CD14-positive monocyte (primary cell): ENCODE measurements at regions not wholly inside any gene's neighbourhood (a gene's known extent, or its start where the extent isn't known, plus 50 kb on each side); places are given as distances from the start of the nearest gene placed in this dataset.

Experiments
- DNase-seq, 3 donors: peaks; one replicate each; pipeline ENCODE4 v3.0.0-alpha.2; 2011 to 2022
- H2AFZ ChIP-seq: 2 replicates; pipeline ENCODE4 v1.6.0; 2012; ENCODE audit warnings: mild to moderate bottlenecking, low read depth, low read length, inconsistent platforms; ENCODE audit not compliant: insufficient read depth, poor library complexity, severe bottlenecking
- H3K27ac ChIP-seq, 2 donors: 1 replicate in 1 of 2; 2 replicates in 1 of 2; pipeline ENCODE4 v1.5.1; 2012 to 2013; ENCODE audit warnings: low read length in 2 of 2, control low read depth in 1 of 2, inconsistent platforms in 1 of 2, low read depth in 1 of 2, mild to moderate bottlenecking in 1 of 2
- H3K27me3 ChIP-seq, 2 donors: one replicate each; pipeline versions ENCODE4 v1.6.0 to v1.6.1; 2011 to 2013; ENCODE audit warnings: low read length in 2 of 2; ENCODE audit not compliant: control insufficient read depth in 2 of 2, insufficient read depth in 2 of 2
- H3K36me3 ChIP-seq, 2 donors: replicated peaks in 1 of 2; 1 replicate in 1 of 2; 2 replicates in 1 of 2; pipeline versions ENCODE4 v1.5.1 to v1.6.1; 2012 to 2013; ENCODE audit warnings: low read length in 2 of 2, control low read depth in 1 of 2, inconsistent platforms in 1 of 2, mild to moderate bottlenecking in 1 of 2; ENCODE audit not compliant: insufficient read depth in 2 of 2, control insufficient read depth in 1 of 2
- H3K4me1 ChIP-seq, 2 donors: 1 replicate in 1 of 2; 2 replicates in 1 of 2; pipeline versions ENCODE4 v1.5.1 to v1.6.1; 2012 to 2013; ENCODE audit warnings: low read length in 2 of 2, control low read depth in 1 of 2, inconsistent platforms in 1 of 2, mild to moderate bottlenecking in 1 of 2, moderate library complexity in 1 of 2; ENCODE audit not compliant: insufficient read depth in 2 of 2, control insufficient read depth in 1 of 2
- H3K4me2 ChIP-seq: replicated peaks from 2 replicates; pipeline ENCODE3; 2012; ENCODE audit warnings: low read length, moderate library complexity, mild to moderate bottlenecking; ENCODE audit not compliant: poor library complexity, severe bottlenecking; ENCODE audit errors: extremely low read depth
- H3K4me3 ChIP-seq, 3 experiments: fragments of 200-600 bp in 1 of 3; sonication (generic) in 1 of 3; replicated peaks in 1 of 3; 1 replicate in 2 of 3; 2 replicates in 1 of 3; pipeline ENCODE4 v1.5.1; 2011 to 2013; ENCODE audit warnings: low read length in 3 of 3, mild to moderate bottlenecking in 3 of 3, control low read depth in 2 of 3, low read depth in 2 of 3, inconsistent platforms in 1 of 3, moderate library complexity in 1 of 3
- H3K79me2 ChIP-seq: 2 replicates; pipeline ENCODE4 v1.6.0; 2012; ENCODE audit warnings: mild to moderate bottlenecking, control low read depth, inconsistent platforms, low read length, moderate library complexity; ENCODE audit not compliant: insufficient read depth
- H3K9ac ChIP-seq: 2 replicates; pipeline ENCODE4 v1.6.0; 2017; ENCODE audit warnings: low read length, mild to moderate bottlenecking; ENCODE audit not compliant: insufficient read depth, poor library complexity, severe bottlenecking
- H3K9me3 ChIP-seq, 2 donors: replicated peaks in 1 of 2; 1 replicate in 1 of 2; 2 replicates in 1 of 2; pipeline versions ENCODE4 v1.5.1 to v1.6.1; 2012 to 2013; ENCODE audit warnings: low read length in 2 of 2, control low read depth in 1 of 2; ENCODE audit not compliant: control insufficient read depth in 1 of 2, insufficient read depth in 1 of 2
- H4K20me1 ChIP-seq: 2 replicates; pipeline ENCODE4 v1.6.0; 2012; ENCODE audit warnings: mild to moderate bottlenecking, low read length, control low read depth, moderate library complexity; ENCODE audit not compliant: insufficient read depth
- H3K27ac Mint-ChIP-seq, 7 donors: one replicate each; pipeline ENCODE4 v1.8.0; 2020; ENCODE audit warnings: mild to moderate bottlenecking in 7 of 7, mixed read lengths in 7 of 7, moderate library complexity in 6 of 7, inconsistent platforms in 2 of 7
- H3K27me3 Mint-ChIP-seq, 3 donors: one replicate each; pipeline ENCODE4 v1.8.0; 2021 to 2022; ENCODE audit warnings: low read depth in 3 of 3, mild to moderate bottlenecking in 3 of 3, mixed read lengths in 3 of 3, moderate library complexity in 3 of 3, inconsistent platforms in 1 of 3
- H3K36me3 Mint-ChIP-seq, 2 donors: one replicate each; pipeline ENCODE4 v1.8.0; 2020; ENCODE audit warnings: mixed read lengths in 2 of 2, inconsistent platforms in 1 of 2, mild to moderate bottlenecking in 1 of 2
- H3K4me1 Mint-ChIP-seq: one replicate; pipeline ENCODE4 v1.8.0; 2020; ENCODE audit warnings: mild to moderate bottlenecking, mixed read lengths
- H3K4me3 Mint-ChIP-seq, 2 donors: one replicate each; pipeline ENCODE4 v1.8.0; 2020; ENCODE audit warnings: mild to moderate bottlenecking in 2 of 2, mixed read lengths in 2 of 2, moderate library complexity in 1 of 2
- H3K9me3 Mint-ChIP-seq, 7 donors: one replicate each; pipeline ENCODE4 v1.8.0; 2020 to 2022; ENCODE audit warnings: mixed read lengths in 7 of 7, mild to moderate bottlenecking in 6 of 7, moderate library complexity in 6 of 7, inconsistent platforms in 2 of 7
- WGBS: methylation state at CpG from one replicate; pipeline ENCODE4 v1.1.5; 2013; ENCODE audit warnings: missing lambda C conversion rate; ENCODE audit not compliant: insufficient coverage; 5-methylcytosine and 5-hydroxymethylcytosine counted together
- intact Hi-C, 2 donors: fragments of 100-400 bp; cut with micrococcal nuclease; formaldehyde crosslinking; loops; one replicate each; pipeline versions ENCODE4 v1.15.0 to v1.15.1; 2023
- TF ChIP-seq, protein P1 (sequence below): fragments of 200-600 bp; IDR thresholded peaks from one replicate; pipeline ENCODE4 v1.8.0; 2022; ENCODE audit warnings: antibody characterized with exemption, mild to moderate bottlenecking

DNA sequence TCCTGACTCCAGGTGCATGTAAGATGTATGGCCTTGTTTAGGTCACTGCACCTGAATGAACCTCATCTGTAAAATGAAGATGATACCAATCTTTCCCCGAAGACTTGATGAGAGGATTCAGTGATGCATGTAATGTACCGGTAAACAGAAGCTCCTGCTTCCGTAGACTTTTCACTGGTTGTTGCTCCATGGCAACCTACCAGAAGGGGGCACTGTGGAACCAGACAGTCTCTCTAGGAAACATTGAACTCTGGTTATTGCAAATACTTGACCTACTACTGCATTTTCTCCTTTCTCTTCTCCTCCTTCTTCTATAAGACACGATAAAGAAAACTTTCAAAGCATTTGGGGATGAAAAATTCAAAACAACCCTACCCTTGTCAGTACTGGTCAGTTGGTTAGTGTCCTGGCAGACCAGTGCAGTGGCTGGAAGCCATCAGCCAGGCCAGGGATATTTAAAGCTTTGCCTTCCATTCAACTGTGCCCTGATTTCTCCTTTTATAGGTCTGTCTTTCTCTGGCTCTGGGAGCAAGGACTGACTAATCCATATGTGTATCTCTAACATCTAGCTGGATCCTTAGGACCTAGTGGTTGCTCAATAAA is 667.4 kb upstream of the SALL1 start:
- intact Hi-C loops = no loop called here
- TF ChIP-seq, protein P1, sequence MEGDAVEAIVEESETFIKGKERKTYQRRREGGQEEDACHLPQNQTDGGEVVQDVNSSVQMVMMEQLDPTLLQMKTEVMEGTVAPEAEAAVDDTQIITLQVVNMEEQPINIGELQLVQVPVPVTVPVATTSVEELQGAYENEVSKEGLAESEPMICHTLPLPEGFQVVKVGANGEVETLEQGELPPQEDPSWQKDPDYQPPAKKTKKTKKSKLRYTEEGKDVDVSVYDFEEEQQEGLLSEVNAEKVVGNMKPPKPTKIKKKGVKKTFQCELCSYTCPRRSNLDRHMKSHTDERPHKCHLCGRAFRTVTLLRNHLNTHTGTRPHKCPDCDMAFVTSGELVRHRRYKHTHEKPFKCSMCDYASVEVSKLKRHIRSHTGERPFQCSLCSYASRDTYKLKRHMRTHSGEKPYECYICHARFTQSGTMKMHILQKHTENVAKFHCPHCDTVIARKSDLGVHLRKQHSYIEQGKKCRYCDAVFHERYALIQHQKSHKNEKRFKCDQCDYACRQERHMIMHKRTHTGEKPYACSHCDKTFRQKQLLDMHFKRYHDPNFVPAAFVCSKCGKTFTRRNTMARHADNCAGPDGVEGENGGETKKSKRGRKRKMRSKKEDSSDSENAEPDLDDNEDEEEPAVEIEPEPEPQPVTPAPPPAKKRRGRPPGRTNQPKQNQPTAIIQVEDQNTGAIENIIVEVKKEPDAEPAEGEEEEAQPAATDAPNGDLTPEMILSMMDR = peak; percentile 23
- Histone ChIP-seq H3K4me1 (no peaks in the 10 kb centered on the region), H3K27ac (no peak overlapping the region), H4K20me1 (no peaks in the 10 kb centered on the region), H3K36me3 (no peaks in the 10 kb centered on the region), H3K9ac (no peak overlapping the region), H3K9me3 (no peaks in the 10 kb centered on the region), H3K4me3 (no peak overlapping the region), H3K27me3 (no peaks in the 10 kb centered on the region), H3K4me2 (no peak overlapping the region), H2AFZ (no peak overlapping the region), H3K79me2 (no peaks in the 10 kb centered on the region)
- peaks cover 0 to 5% (median 0%) of the 10 kb centered on the region in 7 donors for H3K9me3 Mint-ChIP-seq
- no peaks in the 10 kb centered on the region for H3K4me1 Mint-ChIP-seq
- H3K27ac Mint-ChIP-seq = no peak overlapping the region
- WGBS = no CpG with 5 or more reads among the region's 4 CpGs
- H3K27me3 Mint-ChIP-seq = no peaks in the 10 kb centered on the region
- no peaks in the 10 kb centered on the region for H3K36me3 Mint-ChIP-seq
- DNase-seq = no peak
- no peak overlapping the region for H3K4me3 Mint-ChIP-seq

DNA sequence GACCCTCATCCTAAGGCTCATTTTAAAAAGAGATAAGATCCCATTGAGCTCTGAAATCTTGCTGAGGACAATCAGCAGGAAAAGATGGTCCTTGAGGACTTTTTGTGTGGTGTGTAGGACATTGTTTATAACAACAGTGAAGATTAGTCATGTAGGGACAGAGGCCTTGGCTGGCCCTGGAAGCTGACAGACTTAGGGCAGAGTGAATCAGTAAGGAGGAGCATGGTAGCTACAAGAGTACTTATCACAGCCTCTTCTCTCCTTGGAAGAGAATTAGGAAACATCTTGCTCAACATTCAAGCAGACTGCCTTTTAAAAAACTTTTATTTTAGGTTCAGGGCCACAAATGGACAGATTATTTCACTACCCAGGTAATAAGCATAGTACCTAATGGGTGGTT is 665.9 kb upstream of the SALL1 start:
- Mint-ChIP-seq H3K36me3 (no peaks in the 10 kb centered on the region), H3K4me1 (no peaks in the 10 kb centered on the region), H3K9me3 (peaks cover 0 to 5% (median 0%) of the 10 kb centered on the region in 7 donors), H3K4me3 (no peak overlapping the region), H3K27me3 (no peaks in the 10 kb centered on the region), H3K27ac (no peak overlapping the region)
- no peaks in the 10 kb centered on the region for H3K79me2 ChIP-seq
- H3K36me3 ChIP-seq = no peaks in the 10 kb centered on the region
- H3K4me2 ChIP-seq = no peak overlapping the region
- no peaks in the 10 kb centered on the region for H3K9me3 ChIP-seq
- H3K4me3 ChIP-seq = no peak overlapping the region
- H4K20me1 ChIP-seq = no peaks in the 10 kb centered on the region
- H3K27ac ChIP-seq = no peak overlapping the region
- no peaks in the 10 kb centered on the region for H3K4me1 ChIP-seq
- TF ChIP-seq, protein P1 = no peak
- DNase-seq = no peak
- no peak overlapping the region for H2AFZ ChIP-seq
- no peak overlapping the region for H3K9ac ChIP-seq
- H3K27me3 ChIP-seq = no peaks in the 10 kb centered on the region
- intact Hi-C loops = no loop called here
